ENCODE measurements at regions not wholly inside any gene's neighbourhood (a gene's known extent, or its start where the extent isn't known, plus 50 kb on each side); places are given as distances from the start of the nearest gene placed in this dataset.

GRCh38 chr18:77990131-77990530, 740.5 kb downstream of the GALR1 start:
- no peak for DNase-seq (ENCODE audit: low read depth)

GRCh38 chr18:77990901-77991300, 741.3 kb downstream of the GALR1 start:
- no peak for DNase-seq (ENCODE audit: low read depth)

GRCh38 chr18:77992057-77992456, 742.4 kb downstream of the GALR1 start:
- DNase-seq (ENCODE audit: low read depth): no peak

GRCh38 chr18:77993188-77993981, 743.7 kb downstream of the GALR1 start:
- no peak for DNase-seq (ENCODE audit: low read depth)

GRCh38 chr18:77995593-77995992, 745.9 kb downstream of the GALR1 start:
- DNase-seq (ENCODE audit: low read depth): no peak

- DNase-seq (ENCODE audit: low read depth): no peak
Measured at GRCh38 chr18:77996737-77997136, 747.1 kb downstream of the GALR1 start.

- DNase-seq (ENCODE audit: low read depth): no peak
Measured at GRCh38 chr18:78001811-78002210, 752.2 kb downstream of the GALR1 start.

- DNase-seq (ENCODE audit: low read depth): no peak
Measured at GRCh38 chr18:78006006-78006773, 756.5 kb downstream of the GALR1 start.

- no peak for DNase-seq (ENCODE audit: low read depth)
Measured at GRCh38 chr18:78006774-78007260, 757.2 kb downstream of the GALR1 start.

- no peak for DNase-seq (ENCODE audit: low read depth)
Measured at GRCh38 chr18:78010363-78010762, 760.7 kb downstream of the GALR1 start.

GRCh38 chr18:78017869-78018268, 768.2 kb downstream of the GALR1 start:
- no peak for DNase-seq (ENCODE audit: low read depth)

- no peak for DNase-seq (ENCODE audit: low read depth)
Measured at GRCh38 chr18:78021196-78021595, 771.5 kb downstream of the GALR1 start.

- no peak for DNase-seq (ENCODE audit: low read depth)
Measured at GRCh38 chr18:78031589-78031988, 781.9 kb downstream of the GALR1 start.

GRCh38 chr18:78031991-78032390, 782.3 kb downstream of the GALR1 start:
- DNase-seq (ENCODE audit: low read depth): no peak

GRCh38 chr18:78032574-78032973, 782.9 kb downstream of the GALR1 start:
- DNase-seq (ENCODE audit: low read depth): no peak

GRCh38 chr18:78034755-78035154, 785.1 kb downstream of the GALR1 start:
- DNase-seq (ENCODE audit: low read depth): no peak

- no peak for DNase-seq (ENCODE audit: low read depth)
Measured at GRCh38 chr18:78041218-78041617, 791.6 kb downstream of the GALR1 start.

GRCh38 chr18:78046631-78047030, 797.0 kb downstream of the GALR1 start:
- DNase-seq (ENCODE audit: low read depth): no peak

GRCh38 chr18:78049281-78049680, 799.6 kb downstream of the GALR1 start:
- DNase-seq (ENCODE audit: low read depth): no peak

- no peak for DNase-seq (ENCODE audit: low read depth)
Measured at GRCh38 chr18:78054801-78055200, 805.2 kb downstream of the GALR1 start.

- no peak for DNase-seq (ENCODE audit: low read depth)
Measured at GRCh38 chr18:78056011-78056410, 806.4 kb downstream of the GALR1 start.

- no peak for DNase-seq (ENCODE audit: low read depth)
Measured at GRCh38 chr18:78069784-78070664, 820.4 kb downstream of the GALR1 start.
